ENCODE measurements at regions not wholly inside any gene's neighbourhood (a gene's known extent, or its start where the extent isn't known, plus 50 kb on each side); places are given as distances from the start of the nearest gene placed in this dataset.

GRCh38 chr4:123471655-123472369 is 75.2 kb downstream of the SPRY1 start:
- TF ChIP-seq CTCF (IDR thresholded peaks at IDR 0.05) (no peak), EZH2 (IDR thresholded peaks at IDR 0.05; ENCODE audit: borderline replicate concordance, insufficient read depth, low read depth, low read length, poor library complexity, severe bottlenecking) (no peak)

Data from B cell (primary cell).